ENCODE measurements at regions not wholly inside any gene's neighbourhood (a gene's known extent, or its start where the extent isn't known, plus 50 kb on each side); places are given as distances from the start of the nearest gene placed in this dataset.

DNA sequence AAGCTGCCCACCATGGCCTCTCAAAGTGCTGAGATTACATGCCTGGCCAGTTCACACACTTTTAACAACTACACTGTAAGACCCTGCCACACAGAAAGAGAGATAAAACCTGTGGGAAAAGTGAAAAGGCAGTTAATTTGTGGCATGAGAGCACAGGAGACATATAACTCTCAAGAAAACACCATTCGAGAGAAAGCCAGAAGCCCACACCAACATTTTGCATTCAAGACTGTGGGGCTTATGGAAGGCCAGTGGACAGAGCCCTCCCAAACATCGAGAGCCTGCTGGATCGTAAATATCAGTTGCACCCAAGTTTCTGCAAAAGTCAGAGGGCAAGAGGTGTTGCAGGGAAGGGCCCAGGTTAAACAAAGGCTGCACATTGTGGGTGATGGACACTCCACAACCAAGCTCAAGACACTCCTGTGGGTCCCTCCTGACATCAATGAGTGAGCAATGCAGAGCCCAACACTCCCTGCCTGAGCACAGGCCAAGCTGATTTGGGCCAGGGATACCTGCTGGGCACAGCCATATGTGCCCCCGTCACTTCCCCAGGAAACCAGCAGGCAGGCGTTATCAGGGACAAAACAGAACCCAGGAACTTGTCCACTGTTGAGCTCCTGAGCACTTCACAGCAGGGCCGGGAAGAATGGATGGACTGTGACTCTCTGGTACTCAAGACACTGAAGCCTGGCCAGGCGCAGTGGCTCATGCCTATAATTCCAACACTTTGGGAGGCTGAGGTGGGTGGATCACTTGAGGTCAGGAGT, 114.4 kb downstream of the ZFP36L2 start:
- intact Hi-C loops (cut with micrococcal nuclease), result loop anchor here (5.0 kb wide), 1 partner anchor 135 kb away; no protein-coding TSS in a partner anchor
- H3K9me3 ChIP-seq (replicated peaks; ENCODE audit: control insufficient read depth, insufficient read depth, low read length), result no peaks in the 10 kb centered on the region
- no peaks in the 10 kb centered on the region for H3K79me2 ChIP-seq (ENCODE audit: control insufficient read depth, insufficient read depth, low read length)
- H3K27me3 ChIP-seq (ENCODE audit: control insufficient read depth in 2 of 2, insufficient read depth in 2 of 2, low read length in 2 of 2), result no peaks in the 10 kb centered on the region
- H3K4me1 ChIP-seq (ENCODE audit: control insufficient read depth, extremely low read depth, insufficient read depth, low read length), result peaks cover 25% of the 10 kb centered on the region
- CTCF ChIA-PET, result interaction anchor here (0.8 to 2.6 kb wide), 4 partner anchors 9 to 52 kb away, joined by 3 to 8 read pairs (median 4); no protein-coding TSS in a partner anchor
- H4K20me1 ChIP-seq (replicated peaks; ENCODE audit: control insufficient read depth, extremely low read depth, insufficient read depth, low read length), result no peaks in the 10 kb centered on the region
- H3K36me3 ChIP-seq (ENCODE audit: control insufficient read depth in 2 of 2, extremely low read depth in 1 of 2, insufficient read depth in 2 of 2, low read length in 2 of 2), result no peaks in the 10 kb centered on the region
- H3K4me3 ChIP-seq (replicated peaks in 1 of 3; ENCODE audit: insufficient read depth in 1 of 3, low read depth in 1 of 3, low read length in 3 of 3), result no peak overlapping the region
- no peak overlapping the region for H2AFZ ChIP-seq (ENCODE audit: low read depth, low read length)
- no peak for FAIRE-seq
- H3K27ac ChIP-seq (ENCODE audit: insufficient read depth, low read depth, low read length), result no peak overlapping the region
- dilution Hi-C loops (cut with MboI; ENCODE audit: extremely low pct_ligation_motif_present, low sequenced_read_pairs), result no loop called here
- H3K9ac ChIP-seq (replicated peaks; ENCODE audit: extremely low read depth, insufficient read depth, low read length), result no peak overlapping the region
- POLR2A ChIA-PET, result no interaction called here
- DNase-seq (ENCODE audit: low read depth, low spot score), result no peak
- no peak overlapping the region for H3K4me2 ChIP-seq (ENCODE audit: insufficient read depth, low read length)
- BruUV-seq (replicated peaks), result no TSS peak
- TF ChIP-seq FOS (IDR thresholded peaks at IDR 0.05; ENCODE audit: borderline replicate concordance, insufficient read depth, low read length) (no peak), JUN (IDR thresholded peaks at IDR 0.05; ENCODE audit: borderline replicate concordance, insufficient read depth, insufficient read length, low read depth) (no peak), MYC (IDR thresholded peaks at IDR 0.05; ENCODE audit: low read depth, low read length) (no peak), EZH2 (IDR thresholded peaks at IDR 0.05; ENCODE audit: borderline replicate concordance, low read depth, low read length, severe bottlenecking) (no peak), POLR2AphosphoS5 (IDR thresholded peaks at IDR 0.05; ENCODE audit: insufficient read depth, low read depth, low read length) (no peak)
- TF ChIP-seq, protein P1, sequence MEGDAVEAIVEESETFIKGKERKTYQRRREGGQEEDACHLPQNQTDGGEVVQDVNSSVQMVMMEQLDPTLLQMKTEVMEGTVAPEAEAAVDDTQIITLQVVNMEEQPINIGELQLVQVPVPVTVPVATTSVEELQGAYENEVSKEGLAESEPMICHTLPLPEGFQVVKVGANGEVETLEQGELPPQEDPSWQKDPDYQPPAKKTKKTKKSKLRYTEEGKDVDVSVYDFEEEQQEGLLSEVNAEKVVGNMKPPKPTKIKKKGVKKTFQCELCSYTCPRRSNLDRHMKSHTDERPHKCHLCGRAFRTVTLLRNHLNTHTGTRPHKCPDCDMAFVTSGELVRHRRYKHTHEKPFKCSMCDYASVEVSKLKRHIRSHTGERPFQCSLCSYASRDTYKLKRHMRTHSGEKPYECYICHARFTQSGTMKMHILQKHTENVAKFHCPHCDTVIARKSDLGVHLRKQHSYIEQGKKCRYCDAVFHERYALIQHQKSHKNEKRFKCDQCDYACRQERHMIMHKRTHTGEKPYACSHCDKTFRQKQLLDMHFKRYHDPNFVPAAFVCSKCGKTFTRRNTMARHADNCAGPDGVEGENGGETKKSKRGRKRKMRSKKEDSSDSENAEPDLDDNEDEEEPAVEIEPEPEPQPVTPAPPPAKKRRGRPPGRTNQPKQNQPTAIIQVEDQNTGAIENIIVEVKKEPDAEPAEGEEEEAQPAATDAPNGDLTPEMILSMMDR (IDR thresholded peaks at IDR 0.05; ENCODE audit: extremely low read depth in 1 of 2, insufficient read depth in 1 of 2, low read depth in 1 of 2, low read length in 2 of 2), result no peak
- TF ChIP-seq, protein P2, sequence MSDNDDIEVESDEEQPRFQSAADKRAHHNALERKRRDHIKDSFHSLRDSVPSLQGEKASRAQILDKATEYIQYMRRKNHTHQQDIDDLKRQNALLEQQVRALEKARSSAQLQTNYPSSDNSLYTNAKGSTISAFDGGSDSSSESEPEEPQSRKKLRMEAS (IDR thresholded peaks at IDR 0.05; ENCODE audit: insufficient read depth, insufficient read length), result no peak
- no peaks in the 10 kb centered on the region for H3K9me1 ChIP-seq (replicated peaks; ENCODE audit: control insufficient read depth, extremely low read depth, insufficient read depth, low read length)

All from endothelial cell of umbilical vein (primary cell).